GM19397 (cell line): ENCODE measurements at regions not wholly inside any gene's neighbourhood (a gene's known extent, or its start where the extent isn't known, plus 50 kb on each side); places are given as distances from the start of the nearest gene placed in this dataset.

Source experiments
- ATAC-seq: cut with Tn5 transposase; IDR thresholded peaks from one replicate; pipeline ENCODE4 v1.9.1; 2021; ENCODE audit warnings: mild to moderate bottlenecking, moderate library complexity; ENCODE audit not compliant: unreplicated experiment

DNA sequence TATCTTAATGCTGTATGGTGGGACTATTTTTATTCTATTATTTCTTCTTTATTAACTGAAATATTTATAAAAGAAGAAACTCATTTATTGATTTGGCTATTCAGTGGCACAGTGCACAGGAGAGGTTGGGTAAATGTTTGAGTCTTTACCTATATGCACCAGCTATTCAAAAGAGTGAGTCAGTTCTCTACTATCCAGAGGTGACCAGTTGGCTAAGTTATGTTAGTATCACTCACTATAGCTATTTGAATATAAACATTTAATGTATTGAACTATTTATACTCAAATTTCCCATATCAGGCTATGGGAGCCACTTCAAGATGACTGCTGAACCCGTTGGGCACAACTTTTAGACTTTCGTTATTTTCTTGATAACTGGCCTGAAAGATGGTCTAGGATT lies 106.1 kb upstream of the VEGFC start:
- ATAC-seq = no peak

DNA sequence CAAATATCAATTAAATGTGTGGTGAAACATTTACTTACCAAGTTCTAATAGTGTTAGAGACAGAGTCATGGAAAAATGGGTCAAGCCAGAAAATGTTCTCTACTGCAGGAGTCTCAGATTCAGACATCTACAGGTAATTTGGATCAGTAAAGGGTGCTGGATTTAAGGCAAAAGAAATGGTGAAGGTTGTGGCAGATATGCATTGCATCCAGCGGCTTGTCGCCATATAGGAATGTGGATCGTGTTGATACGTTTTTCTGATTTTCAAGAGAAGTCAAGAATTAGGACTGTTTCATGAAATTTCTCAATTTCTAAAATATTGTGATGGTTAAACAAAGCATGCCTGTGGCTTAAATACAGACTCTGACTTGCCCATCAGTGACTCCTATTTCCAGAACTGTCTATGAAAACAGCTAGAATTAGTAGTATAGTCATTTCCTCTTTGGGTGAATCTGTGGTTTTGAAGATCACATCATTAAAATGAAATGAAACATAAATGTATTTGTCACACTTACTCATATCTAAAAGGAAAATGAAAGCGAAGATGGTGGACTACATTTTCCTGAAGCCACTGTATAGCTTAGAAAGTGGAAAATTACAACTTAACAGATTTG lies 110.1 kb upstream of the VEGFC start:
- ATAC-seq = peak; percentile 97

DNA sequence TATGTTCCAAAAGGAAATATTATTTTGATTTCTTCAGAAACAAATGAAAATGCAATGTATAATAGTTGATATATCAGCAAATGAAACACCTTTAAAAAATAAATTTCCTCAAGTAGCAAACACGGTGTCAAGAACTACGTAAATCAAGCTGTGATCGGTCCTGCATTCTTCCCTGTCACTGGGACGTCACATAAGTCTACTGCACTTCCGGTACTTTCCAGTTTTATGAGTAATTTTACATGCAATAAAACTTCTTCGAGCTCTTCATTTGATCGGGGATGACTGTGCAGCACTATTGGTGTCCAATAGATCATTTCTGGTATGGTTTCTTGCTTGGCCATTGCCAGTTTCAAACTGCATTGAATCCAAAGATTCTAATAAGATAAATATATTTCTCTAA lies 114.0 kb upstream of the VEGFC start:
- ATAC-seq = no peak

GRCh38 chr4:176910646-176911045 lies 117.9 kb upstream of the VEGFC start:
- no peak for ATAC-seq

DNA sequence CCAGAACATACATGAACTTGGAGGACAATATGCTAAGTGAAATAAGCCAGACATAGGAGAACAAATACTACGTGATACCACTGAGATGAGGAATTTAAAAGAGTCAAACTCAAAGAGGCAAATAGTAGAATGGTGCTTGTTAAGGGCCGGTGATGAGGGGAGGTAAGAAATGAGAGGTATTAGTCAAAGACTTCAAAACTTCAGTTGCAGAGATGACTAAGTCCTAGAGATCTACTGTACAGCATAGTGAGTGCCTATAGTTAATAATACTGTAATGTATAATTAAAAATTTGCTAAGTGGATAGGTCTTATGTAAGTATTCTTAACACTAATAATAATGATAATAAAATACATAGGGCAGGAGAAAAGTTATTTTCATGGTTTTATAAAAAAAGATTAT lies 126.9 kb upstream of the VEGFC start:
- no peak for ATAC-seq

DNA sequence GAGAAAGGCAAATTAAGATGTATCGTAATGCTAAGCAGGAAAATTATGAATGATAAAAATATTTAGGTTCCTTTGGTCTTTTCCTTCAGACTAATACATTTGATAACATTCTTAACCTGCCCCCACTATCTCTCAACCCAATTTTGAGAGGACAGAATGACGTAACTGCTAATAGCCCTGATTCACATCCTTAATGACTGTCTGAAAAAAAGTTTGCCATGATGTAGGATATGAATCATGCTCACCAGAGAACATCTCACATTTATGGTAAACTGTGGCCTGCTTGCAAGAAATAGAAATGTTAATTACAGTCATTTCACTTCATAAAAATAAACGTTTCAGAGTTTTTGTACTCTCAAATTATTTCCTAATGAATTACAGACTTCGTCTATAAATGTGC lies 128.0 kb upstream of the VEGFC start:
- no peak for ATAC-seq

DNA sequence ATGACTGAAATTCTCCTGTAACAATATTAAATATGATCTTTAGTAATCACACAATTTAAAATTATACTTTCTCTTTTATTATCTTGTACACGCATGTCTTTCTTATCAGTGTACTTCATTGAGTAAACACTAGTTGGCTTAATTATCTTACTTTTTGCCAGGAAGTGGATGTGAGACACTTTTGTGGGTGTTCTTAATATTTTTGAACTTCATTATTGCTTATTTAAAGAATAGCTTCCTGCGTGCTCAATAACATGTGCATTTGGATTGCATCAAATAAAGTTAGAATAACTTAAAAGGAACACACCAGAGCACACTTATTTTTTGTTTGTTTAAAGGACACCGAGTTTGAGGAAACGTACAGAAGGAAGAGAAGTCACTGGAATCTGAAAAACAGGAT lies 128.5 kb upstream of the VEGFC start:
- ATAC-seq = no peak

- no peak for ATAC-seq
These were observed 131.5 kb upstream of the VEGFC start for GRCh38 chr4:176924238-176924637.

GRCh38 chr4:176925962-176926361 lies 133.2 kb upstream of the VEGFC start:
- ATAC-seq = no peak

- ATAC-seq = no peak
These were observed 134.4 kb upstream of the VEGFC start for GRCh38 chr4:176927117-176927516.

GRCh38 chr4:176927664-176928063 lies 134.9 kb upstream of the VEGFC start:
- no peak for ATAC-seq

DNA sequence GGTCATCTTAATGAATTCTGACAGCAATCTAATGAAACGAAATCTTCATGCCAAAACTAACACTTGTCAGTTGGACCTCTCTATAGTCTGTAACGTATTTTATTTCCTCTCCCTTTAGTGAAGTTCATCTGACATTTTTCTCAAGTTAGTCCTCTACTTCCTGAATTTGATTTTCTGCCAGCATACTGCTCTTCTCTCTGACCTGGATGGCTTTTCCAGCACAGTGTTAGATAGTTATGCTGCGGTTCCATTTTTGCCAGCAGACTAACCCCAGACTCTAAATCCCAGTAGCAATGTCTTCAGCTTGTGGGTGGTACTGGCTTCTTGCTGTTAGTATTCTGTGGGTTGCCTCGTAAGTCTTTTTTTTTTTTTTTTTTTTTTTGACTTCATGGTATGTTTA lies 146.7 kb upstream of the VEGFC start:
- no peak for ATAC-seq

- ATAC-seq = no peak
These were observed 152.6 kb upstream of the VEGFC start for GRCh38 chr4:176945334-176945733.

- no peak for ATAC-seq
These were observed 156.3 kb upstream of the VEGFC start for GRCh38 chr4:176949029-176949428.

- no peak for ATAC-seq
These were observed 160.3 kb upstream of the VEGFC start for GRCh38 chr4:176953021-176953420.

DNA sequence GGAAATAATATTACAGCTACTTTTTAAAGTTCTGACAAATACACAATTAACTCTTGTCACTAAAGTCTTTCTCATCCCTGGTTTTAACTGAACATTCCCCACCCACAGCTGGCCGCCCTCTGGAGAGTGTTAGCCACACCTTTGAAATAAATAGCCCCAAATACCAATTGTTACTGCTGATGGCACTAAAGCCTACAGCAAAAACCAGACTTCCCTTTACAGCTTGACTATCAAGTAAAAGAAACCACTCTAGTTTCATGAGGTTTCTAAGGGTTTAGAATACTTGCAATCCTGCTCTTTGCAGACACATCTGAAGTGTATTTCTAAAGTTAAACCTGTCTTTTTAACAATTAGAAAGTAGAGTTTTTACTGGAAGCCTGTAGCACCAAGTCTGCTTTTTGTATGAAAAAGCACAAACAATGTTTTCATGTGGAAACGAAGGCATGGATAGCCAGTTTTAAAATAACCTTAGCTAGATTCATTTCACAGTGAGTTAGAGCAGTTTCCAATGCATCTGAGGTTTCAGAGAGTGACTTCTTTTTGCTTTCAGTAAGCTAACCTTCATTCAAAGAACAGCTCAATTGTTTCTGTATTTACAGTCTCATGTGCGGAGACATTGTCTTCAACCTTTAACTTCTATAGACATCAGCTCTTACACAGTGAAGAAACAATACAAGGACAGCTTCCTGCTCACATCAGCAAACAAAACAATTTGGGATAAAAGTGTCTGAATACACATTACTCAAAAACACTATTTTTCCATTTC lies 164.8 kb upstream of the VEGFC start:
- no peak for ATAC-seq

GRCh38 chr4:176959980-176960379 lies 167.3 kb upstream of the VEGFC start:
- ATAC-seq = no peak

GRCh38 chr4:176963121-176963520 lies 170.4 kb upstream of the VEGFC start:
- no peak for ATAC-seq

DNA sequence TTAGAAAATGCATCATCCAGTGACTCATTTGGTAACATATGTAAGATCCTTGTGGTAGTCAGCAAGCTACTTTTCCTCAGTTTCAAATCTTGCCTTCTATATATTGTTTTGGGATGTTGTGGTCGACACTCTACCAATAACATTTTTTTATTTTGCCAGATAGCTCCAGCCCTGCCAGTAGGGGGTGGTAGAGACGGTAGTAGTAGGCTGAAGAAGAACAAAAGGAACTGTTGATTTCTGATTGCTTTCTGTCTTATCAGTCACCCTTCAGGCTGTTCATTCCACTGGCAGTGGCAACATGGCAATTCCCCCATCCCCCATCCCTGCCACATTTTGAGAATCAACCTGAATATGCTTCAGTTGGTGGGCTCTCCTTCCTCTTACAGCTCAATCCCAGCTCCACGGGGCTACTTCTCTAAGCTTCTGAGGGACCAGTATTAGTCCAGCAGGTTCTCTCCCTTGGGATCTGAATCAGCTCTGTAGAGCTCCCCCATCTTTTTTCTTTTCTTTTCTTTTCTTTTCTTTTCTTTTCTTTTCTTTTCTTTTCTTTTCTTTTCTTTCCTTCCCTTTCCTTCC lies 171.5 kb upstream of the VEGFC start:
- no peak for ATAC-seq

GRCh38 chr4:176967586-176967985 lies 174.9 kb upstream of the VEGFC start:
- ATAC-seq = no peak

GRCh38 chr4:176968094-176968493 lies 175.4 kb upstream of the VEGFC start:
- no peak for ATAC-seq

GRCh38 chr4:176969011-176969410 lies 176.3 kb upstream of the VEGFC start:
- ATAC-seq = no peak
